Prostate gland (tissue), 2 donors: ENCODE measurements at regions not wholly inside any gene's neighbourhood (a gene's known extent, or its start where the extent isn't known, plus 50 kb on each side); places are given as distances from the start of the nearest gene placed in this dataset.

Experiments
- CTCF ChIP-seq, 4 experiments: fragments of 200-600 bp in 2 of 4; fragments of 450-650 bp in 2 of 4; sonication (generic) in 2 of 4; IDR thresholded peaks; 1 replicate in 3 of 4; 2 replicates in 1 of 4; pipeline ENCODE4 v1.5.1; 2016 to 2019; ENCODE audit warnings: antibody characterized with exemption in 4 of 4, mild to moderate bottlenecking in 2 of 4, moderate library complexity in 2 of 4
- POLR2A ChIP-seq: fragments of 450-650 bp; IDR thresholded peaks from one replicate; pipeline ENCODE4 v1.6.1; 2016; ENCODE audit warnings: antibody characterized with exemption, mild to moderate bottlenecking
- POLR2AphosphoS5 ChIP-seq: sonication (generic); formaldehyde crosslinking; IDR thresholded peaks from one replicate; pipeline ENCODE4 v1.6.1; 2017; ENCODE audit warnings: antibody characterized with exemption

- TF ChIP-seq POLR2AphosphoS5: no peak
- TF ChIP-seq CTCF (IDR thresholded peaks at IDR 0.05): no peak
- TF ChIP-seq POLR2A: no peak
These were observed 561.9 kb downstream of the CCER1 start for GRCh38 chr12:90393089-90393488.
